ENCODE measurements at regions not wholly inside any gene's neighbourhood (a gene's known extent, or its start where the extent isn't known, plus 50 kb on each side); places are given as distances from the start of the nearest gene placed in this dataset.

GRCh38 chr9:84589542-84589941 lies 80.0 kb upstream of the NTRK2 start:
- DNase-seq (ENCODE audit: low spot score) = no peak

GRCh38 chr9:84590706-84591105 lies 78.8 kb upstream of the NTRK2 start:
- DNase-seq (ENCODE audit: low spot score) = no peak

GRCh38 chr9:84592918-84593317 lies 76.6 kb upstream of the NTRK2 start:
- no peak for DNase-seq (ENCODE audit: low spot score)

- DNase-seq (ENCODE audit: low spot score) = no peak
These were observed 76.2 kb upstream of the NTRK2 start for GRCh38 chr9:84593352-84593751.

- no peak for DNase-seq (ENCODE audit: low spot score)
These were observed 72.4 kb upstream of the NTRK2 start for GRCh38 chr9:84597131-84597530.

GRCh38 chr9:84598921-84599636 lies 70.5 kb upstream of the NTRK2 start:
- DNase-seq (ENCODE audit: low spot score) = no peak

- DNase-seq (ENCODE audit: low spot score) = no peak
These were observed 68.8 kb upstream of the NTRK2 start for GRCh38 chr9:84600739-84601138.

- no peak for DNase-seq (ENCODE audit: low spot score)
These were observed 65.3 kb upstream of the NTRK2 start for GRCh38 chr9:84604223-84604622.

- DNase-seq (ENCODE audit: low spot score) = no peak
These were observed 59.8 kb upstream of the NTRK2 start for GRCh38 chr9:84609779-84610178.

GRCh38 chr9:84613431-84613830 lies 56.1 kb upstream of the NTRK2 start:
- DNase-seq (ENCODE audit: low spot score) = no peak

GRCh38 chr9:84615544-84615943 lies 54.0 kb upstream of the NTRK2 start:
- DNase-seq (ENCODE audit: low spot score) = no peak

GRCh38 chr9:84617411-84618029 lies 52.0 kb upstream of the NTRK2 start:
- no peak for DNase-seq (ENCODE audit: low spot score)
